ENCODE measurements at regions not wholly inside any gene's neighbourhood (a gene's known extent, or its start where the extent isn't known, plus 50 kb on each side); places are given as distances from the start of the nearest gene placed in this dataset.
A peak's percentile ranks its signal among the peaks of the same experiment; 100 is the strongest.

GRCh38 chr2:788227-789032 is 111.2 kb upstream of the TMEM18 start:
- DNase-seq (ENCODE audit: low read depth) = no peak

- no peak for DNase-seq (ENCODE audit: low read depth)
These were observed 107.5 kb upstream of the TMEM18 start for GRCh38 chr2:784753-785152.

- no peak for DNase-seq (ENCODE audit: low read depth)
These were observed 103.4 kb upstream of the TMEM18 start for GRCh38 chr2:780581-780980.

- DNase-seq (ENCODE audit: low read depth) = no peak
These were observed 102.8 kb upstream of the TMEM18 start for GRCh38 chr2:780002-780401.

- DNase-seq (ENCODE audit: low read depth) = no peak
These were observed 101.6 kb upstream of the TMEM18 start for GRCh38 chr2:778731-779350.

GRCh38 chr2:777546-777945 is 100.3 kb upstream of the TMEM18 start:
- DNase-seq (ENCODE audit: low read depth) = no peak

GRCh38 chr2:777051-777450 is 99.8 kb upstream of the TMEM18 start:
- no peak for DNase-seq (ENCODE audit: low read depth)

- DNase-seq (ENCODE audit: low read depth) = no peak
These were observed 99.3 kb upstream of the TMEM18 start for GRCh38 chr2:776487-776886.

GRCh38 chr2:776038-776437 is 98.8 kb upstream of the TMEM18 start:
- DNase-seq (ENCODE audit: low read depth) = no peak

- DNase-seq (ENCODE audit: low read depth) = no peak
These were observed 97.2 kb upstream of the TMEM18 start for GRCh38 chr2:774436-774835.

- no peak for DNase-seq (ENCODE audit: low read depth)
These were observed 96.3 kb upstream of the TMEM18 start for GRCh38 chr2:773256-774160.

GRCh38 chr2:771538-771937 is 94.3 kb upstream of the TMEM18 start:
- DNase-seq (ENCODE audit: low read depth) = no peak

GRCh38 chr2:770776-771175 is 93.6 kb upstream of the TMEM18 start:
- no peak for DNase-seq (ENCODE audit: low read depth)

GRCh38 chr2:769771-770170 is 92.6 kb upstream of the TMEM18 start:
- DNase-seq (ENCODE audit: low read depth) = no peak

- DNase-seq (ENCODE audit: low read depth) = no peak
These were observed 91.2 kb upstream of the TMEM18 start for GRCh38 chr2:768451-768850.

GRCh38 chr2:767944-768343 is 90.7 kb upstream of the TMEM18 start:
- DNase-seq (ENCODE audit: low read depth) = no peak

GRCh38 chr2:767440-767839 is 90.2 kb upstream of the TMEM18 start:
- no peak for DNase-seq (ENCODE audit: low read depth)

- DNase-seq (ENCODE audit: low read depth) = no peak
These were observed 89.0 kb upstream of the TMEM18 start for GRCh38 chr2:766255-766654.

- DNase-seq (ENCODE audit: low read depth) = no peak
These were observed 88.2 kb upstream of the TMEM18 start for GRCh38 chr2:765369-765768.

- peak; percentile 3 for DNase-seq (ENCODE audit: low read depth)
These were observed 86.7 kb upstream of the TMEM18 start for GRCh38 chr2:763766-764525.

GRCh38 chr2:762646-763045 is 85.4 kb upstream of the TMEM18 start:
- no peak for DNase-seq (ENCODE audit: low read depth)

GRCh38 chr2:761384-761783 is 84.2 kb upstream of the TMEM18 start:
- DNase-seq (ENCODE audit: low read depth) = no peak
